Neural cell (in vitro differentiated cells): ENCODE measurements at regions not wholly inside any gene's neighbourhood (a gene's known extent, or its start where the extent isn't known, plus 50 kb on each side); places are given as distances from the start of the nearest gene placed in this dataset.

Source experiments
- H2AFZ ChIP-seq: fragments of 200-600, 300-800 bp; sonication (generic), shearing (Covaris generic); 2 replicates; pipeline ENCODE4 v1.6.0; 2014; ENCODE audit warnings: low read depth, mild to moderate bottlenecking, antibody characterized with exemption, low read length, moderate library complexity
- H3F3A ChIP-seq: fragments of 200-600 bp; shearing (Covaris generic); 2 replicates; pipeline ENCODE4 v1.6.1; 2016; ENCODE audit warnings: mild to moderate bottlenecking, moderate library complexity, mixed read lengths, antibody characterized with exemption, low read length; ENCODE audit not compliant: insufficient read depth, poor library complexity, severe bottlenecking
- H3K27ac ChIP-seq: fragments of 200-600, 300-800 bp; sonication (generic), shearing (Covaris generic); 2 replicates; pipeline ENCODE4 v1.5.1; 2014; ENCODE audit warnings: mild to moderate bottlenecking, low read length, moderate library complexity
- H3K27me3 ChIP-seq: fragments of 300-800, 200-600 bp; sonication (generic), shearing (Covaris generic); 2 replicates; pipeline ENCODE4 v1.6.0; 2014; ENCODE audit warnings: mild to moderate bottlenecking, low read depth, low read length, moderate library complexity; ENCODE audit not compliant: insufficient read depth
- H3K36me3 ChIP-seq: fragments of 300-800, 200-600 bp; sonication (generic), shearing (Covaris generic); 2 replicates; pipeline ENCODE4 v1.5.1; 2014; ENCODE audit warnings: mild to moderate bottlenecking, antibody characterized with exemption, low read length, moderate library complexity; ENCODE audit not compliant: insufficient read depth
- H3K4me2 ChIP-seq: fragments of 300-800, 200-600 bp; sonication (generic), shearing (Covaris generic); 2 replicates; pipeline ENCODE4 v1.6.0; 2014; ENCODE audit warnings: mild to moderate bottlenecking, low read length
- H3K4me3 ChIP-seq: fragments of 300-800, 200-600 bp; sonication (generic), shearing (Covaris generic); 2 replicates; pipeline ENCODE4 v1.5.1; 2014; ENCODE audit warnings: mild to moderate bottlenecking, low read length, moderate library complexity
- H3K79me2 ChIP-seq: fragments of 200-600 bp; shearing (Covaris generic); replicated peaks from 2 replicates; pipeline ENCODE4 v1.6.0; 2014; ENCODE audit warnings: mild to moderate bottlenecking, low read length, moderate library complexity; ENCODE audit not compliant: insufficient read depth
- H3K9ac ChIP-seq: fragments of 300-800, 200-600 bp; sonication (generic), shearing (Covaris generic); 2 replicates; pipeline ENCODE4 v1.6.1; 2016; ENCODE audit warnings: mild to moderate bottlenecking, low read length, mixed read lengths
- H3K9me2 ChIP-seq: fragments of 200-600 bp; shearing (Covaris generic); 2 replicates; pipeline ENCODE4 v1.6.1; 2016; ENCODE audit warnings: mild to moderate bottlenecking, low read length, mixed read lengths; ENCODE audit not compliant: insufficient read depth
- H3K9me3 ChIP-seq: fragments of 200-600, 300-800 bp; sonication (generic), shearing (Covaris generic); 2 replicates; pipeline ENCODE4 v1.6.1; 2016; ENCODE audit warnings: mild to moderate bottlenecking, mixed run types, low read length, moderate library complexity, mixed read lengths
- H4K20me1 ChIP-seq: fragments of 200-600 bp; shearing (Covaris generic); 2 replicates; pipeline ENCODE4 v1.6.1; 2016; ENCODE audit warnings: mild to moderate bottlenecking, mixed run types; ENCODE audit not compliant: insufficient read depth
- EP300 ChIP-seq: fragments of 450-650 bp; conservative IDR thresholded peaks from 2 replicates; pipeline ENCODE4 v1.6.1; 2014; ENCODE audit warnings: antibody characterized with exemption, mild to moderate bottlenecking, moderate library complexity; ENCODE audit not compliant: poor library complexity, severe bottlenecking
- EZH2 ChIP-seq: fragments of 200-600, 300-800 bp; shearing (Covaris generic), sonication (generic); IDR thresholded peaks from 2 replicates; pipeline ENCODE4 v1.6.1; 2014; ENCODE audit warnings: antibody characterized with exemption, low read length, borderline replicate concordance, mild to moderate bottlenecking; ENCODE audit not compliant: insufficient read depth, poor library complexity, severe bottlenecking
- MXI1 ChIP-seq: fragments of 450-650 bp; conservative IDR thresholded peaks from 2 replicates; pipeline ENCODE4 v1.6.1; 2014; ENCODE audit warnings: antibody characterized with exemption, mild to moderate bottlenecking; ENCODE audit not compliant: poor library complexity, severe bottlenecking
- POLR2AphosphoS5 ChIP-seq: IDR thresholded peaks from 2 replicates; pipeline ENCODE4 v1.6.1; 2012
- RAD21 ChIP-seq: fragments of 450-650 bp; conservative IDR thresholded peaks from 2 replicates; pipeline ENCODE4 v1.6.1; 2014; ENCODE audit warnings: antibody characterized with exemption, mild to moderate bottlenecking, moderate library complexity
- SMC3 ChIP-seq: fragments of 450-650 bp; conservative IDR thresholded peaks from 2 replicates; pipeline ENCODE4 v1.6.1; 2014; ENCODE audit warnings: antibody characterized with exemption, mild to moderate bottlenecking, moderate library complexity; ENCODE audit not compliant: poor library complexity
- TAF1 ChIP-seq: IDR thresholded peaks from 2 replicates; pipeline ENCODE4 v1.6.1; 2012; ENCODE audit warnings: low read depth
- TF ChIP-seq, protein P1 (sequence below): IDR thresholded peaks from 2 replicates; pipeline ENCODE4 v1.6.1; 2012; ENCODE audit warnings: borderline replicate concordance
- TF ChIP-seq, protein P2 (sequence below): fragments of 450-650 bp; IDR thresholded peaks from 2 replicates; pipeline ENCODE4 v1.5.1; 2014; ENCODE audit warnings: antibody characterized with exemption, mild to moderate bottlenecking, moderate library complexity; ENCODE audit not compliant: poor library complexity, severe bottlenecking

- no peaks in the 10 kb centered on the region for H3K36me3 ChIP-seq
- H3K79me2 ChIP-seq = no peaks in the 10 kb centered on the region
- H3K27ac ChIP-seq = no peak overlapping the region
- no peaks in the 10 kb centered on the region for H4K20me1 ChIP-seq
- H3K9me2 ChIP-seq = no peaks in the 10 kb centered on the region
- no peaks in the 10 kb centered on the region for H3F3A ChIP-seq
- no peaks in the 10 kb centered on the region for H3K27me3 ChIP-seq
- TF ChIP-seq EZH2 = no peak
- TF ChIP-seq, protein P1, sequence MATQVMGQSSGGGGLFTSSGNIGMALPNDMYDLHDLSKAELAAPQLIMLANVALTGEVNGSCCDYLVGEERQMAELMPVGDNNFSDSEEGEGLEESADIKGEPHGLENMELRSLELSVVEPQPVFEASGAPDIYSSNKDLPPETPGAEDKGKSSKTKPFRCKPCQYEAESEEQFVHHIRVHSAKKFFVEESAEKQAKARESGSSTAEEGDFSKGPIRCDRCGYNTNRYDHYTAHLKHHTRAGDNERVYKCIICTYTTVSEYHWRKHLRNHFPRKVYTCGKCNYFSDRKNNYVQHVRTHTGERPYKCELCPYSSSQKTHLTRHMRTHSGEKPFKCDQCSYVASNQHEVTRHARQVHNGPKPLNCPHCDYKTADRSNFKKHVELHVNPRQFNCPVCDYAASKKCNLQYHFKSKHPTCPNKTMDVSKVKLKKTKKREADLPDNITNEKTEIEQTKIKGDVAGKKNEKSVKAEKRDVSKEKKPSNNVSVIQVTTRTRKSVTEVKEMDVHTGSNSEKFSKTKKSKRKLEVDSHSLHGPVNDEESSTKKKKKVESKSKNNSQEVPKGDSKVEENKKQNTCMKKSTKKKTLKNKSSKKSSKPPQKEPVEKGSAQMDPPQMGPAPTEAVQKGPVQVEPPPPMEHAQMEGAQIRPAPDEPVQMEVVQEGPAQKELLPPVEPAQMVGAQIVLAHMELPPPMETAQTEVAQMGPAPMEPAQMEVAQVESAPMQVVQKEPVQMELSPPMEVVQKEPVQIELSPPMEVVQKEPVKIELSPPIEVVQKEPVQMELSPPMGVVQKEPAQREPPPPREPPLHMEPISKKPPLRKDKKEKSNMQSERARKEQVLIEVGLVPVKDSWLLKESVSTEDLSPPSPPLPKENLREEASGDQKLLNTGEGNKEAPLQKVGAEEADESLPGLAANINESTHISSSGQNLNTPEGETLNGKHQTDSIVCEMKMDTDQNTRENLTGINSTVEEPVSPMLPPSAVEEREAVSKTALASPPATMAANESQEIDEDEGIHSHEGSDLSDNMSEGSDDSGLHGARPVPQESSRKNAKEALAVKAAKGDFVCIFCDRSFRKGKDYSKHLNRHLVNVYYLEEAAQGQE = no peak
- no peak for TF ChIP-seq MXI1
- no peak overlapping the region for H2AFZ ChIP-seq
- H3K4me3 ChIP-seq = no peak overlapping the region
- H3K9me3 ChIP-seq = no peaks in the 10 kb centered on the region
- no peak overlapping the region for H3K9ac ChIP-seq
- H3K4me2 ChIP-seq = no peak overlapping the region
These were observed 59.1 kb upstream of the NEDD9 start for GRCh38 chr6:11291582-11291981.

- Histone ChIP-seq H3K27ac (no peak overlapping the region), H3K27me3 (no peaks in the 10 kb centered on the region), H3K79me2 (no peaks in the 10 kb centered on the region), H4K20me1 (no peaks in the 10 kb centered on the region), H3K36me3 (no peaks in the 10 kb centered on the region), H3K9me3 (no peaks in the 10 kb centered on the region), H3K9ac (no peak overlapping the region), H3K9me2 (no peaks in the 10 kb centered on the region), H3F3A (no peaks in the 10 kb centered on the region), H2AFZ (no peak overlapping the region), H3K4me2 (no peak overlapping the region), H3K4me3 (no peak overlapping the region)
- TF ChIP-seq, protein P2, sequence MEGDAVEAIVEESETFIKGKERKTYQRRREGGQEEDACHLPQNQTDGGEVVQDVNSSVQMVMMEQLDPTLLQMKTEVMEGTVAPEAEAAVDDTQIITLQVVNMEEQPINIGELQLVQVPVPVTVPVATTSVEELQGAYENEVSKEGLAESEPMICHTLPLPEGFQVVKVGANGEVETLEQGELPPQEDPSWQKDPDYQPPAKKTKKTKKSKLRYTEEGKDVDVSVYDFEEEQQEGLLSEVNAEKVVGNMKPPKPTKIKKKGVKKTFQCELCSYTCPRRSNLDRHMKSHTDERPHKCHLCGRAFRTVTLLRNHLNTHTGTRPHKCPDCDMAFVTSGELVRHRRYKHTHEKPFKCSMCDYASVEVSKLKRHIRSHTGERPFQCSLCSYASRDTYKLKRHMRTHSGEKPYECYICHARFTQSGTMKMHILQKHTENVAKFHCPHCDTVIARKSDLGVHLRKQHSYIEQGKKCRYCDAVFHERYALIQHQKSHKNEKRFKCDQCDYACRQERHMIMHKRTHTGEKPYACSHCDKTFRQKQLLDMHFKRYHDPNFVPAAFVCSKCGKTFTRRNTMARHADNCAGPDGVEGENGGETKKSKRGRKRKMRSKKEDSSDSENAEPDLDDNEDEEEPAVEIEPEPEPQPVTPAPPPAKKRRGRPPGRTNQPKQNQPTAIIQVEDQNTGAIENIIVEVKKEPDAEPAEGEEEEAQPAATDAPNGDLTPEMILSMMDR = no peak
- TF ChIP-seq, protein P1 = no peak
- no peak for TF ChIP-seq RAD21
- TF ChIP-seq EP300 = no peak
- no peak for TF ChIP-seq TAF1
- no peak for TF ChIP-seq SMC3
- no peak for TF ChIP-seq EZH2
- no peak for TF ChIP-seq MXI1
- TF ChIP-seq POLR2AphosphoS5 = no peak
These were observed 57.6 kb upstream of the NEDD9 start for GRCh38 chr6:11290027-11290426.
